IPS-20b (cell line): ENCODE measurements at regions not wholly inside any gene's neighbourhood (a gene's known extent, or its start where the extent isn't known, plus 50 kb on each side); places are given as distances from the start of the nearest gene placed in this dataset.

Experiments used
- H3K27ac ChIP-seq: one replicate; pipeline ENCODE4 v1.5.1; 2013; ENCODE audit warnings: low read length
- H3K27me3 ChIP-seq: 2 replicates; pipeline ENCODE4 v1.6.1; 2013; ENCODE audit warnings: mild to moderate bottlenecking, low read length, inconsistent platforms; ENCODE audit not compliant: insufficient read depth
- H3K36me3 ChIP-seq: 2 replicates; pipeline ENCODE4 v1.6.1; 2013; ENCODE audit warnings: low read depth, mild to moderate bottlenecking, inconsistent platforms, low read length, moderate library complexity; ENCODE audit not compliant: insufficient read depth
- H3K4me1 ChIP-seq: 2 replicates; pipeline ENCODE4 v1.6.1; 2013; ENCODE audit warnings: mild to moderate bottlenecking, control low read depth, inconsistent platforms, low read length, moderate library complexity; ENCODE audit not compliant: insufficient read depth
- H3K4me3 ChIP-seq: 2 replicates; pipeline ENCODE4 v1.5.1; 2013; ENCODE audit warnings: mild to moderate bottlenecking, low read length, inconsistent platforms
- H3K9ac ChIP-seq: 2 replicates; pipeline ENCODE4 v1.6.1; 2013; ENCODE audit warnings: low read depth, mild to moderate bottlenecking, inconsistent platforms, low read length, moderate library complexity
- H3K9me3 ChIP-seq: 2 replicates; pipeline ENCODE4 v1.6.1; 2013; ENCODE audit warnings: mild to moderate bottlenecking, low read depth, low read length, inconsistent platforms; ENCODE audit not compliant: insufficient read depth

GRCh38 chrY:8794561-8794960 is 542.7 kb upstream of the TSPY4 start:
- Histone ChIP-seq H3K36me3 (no peaks in the 10 kb centered on the region), H3K27ac (no peak overlapping the region), H3K27me3 (no peaks in the 10 kb centered on the region), H3K9ac (no peak overlapping the region), H3K4me1 (no peaks in the 10 kb centered on the region), H3K9me3 (peaks cover 38% of the 10 kb centered on the region), H3K4me3 (no peak overlapping the region)

GRCh38 chrY:8804317-8804716 is 532.9 kb upstream of the TSPY4 start:
- Histone ChIP-seq H3K9ac (no peak overlapping the region), H3K27me3 (no peaks in the 10 kb centered on the region), H3K36me3 (no peaks in the 10 kb centered on the region), H3K4me3 (no peak overlapping the region), H3K27ac (no peak overlapping the region), H3K4me1 (no peaks in the 10 kb centered on the region), H3K9me3 (peaks cover 25% of the 10 kb centered on the region)

- no peaks in the 10 kb centered on the region for H3K4me1 ChIP-seq
- no peaks in the 10 kb centered on the region for H3K36me3 ChIP-seq
- H3K9me3 ChIP-seq: peaks cover 20% of the 10 kb centered on the region
- H3K27ac ChIP-seq: no peak overlapping the region
- no peak overlapping the region for H3K4me3 ChIP-seq
- no peaks in the 10 kb centered on the region for H3K27me3 ChIP-seq
- H3K9ac ChIP-seq: no peak overlapping the region
Measured at GRCh38 chrY:8807648-8808408, 529.4 kb upstream of the TSPY4 start.

GRCh38 chrY:8808611-8809010 is 528.7 kb upstream of the TSPY4 start:
- no peak overlapping the region for H3K27ac ChIP-seq
- no peaks in the 10 kb centered on the region for H3K4me1 ChIP-seq
- H3K36me3 ChIP-seq: no peaks in the 10 kb centered on the region
- no peak overlapping the region for H3K4me3 ChIP-seq
- H3K27me3 ChIP-seq: no peaks in the 10 kb centered on the region
- peaks cover 22% of the 10 kb centered on the region for H3K9me3 ChIP-seq
- H3K9ac ChIP-seq: no peak overlapping the region

GRCh38 chrY:8809076-8809475 is 528.2 kb upstream of the TSPY4 start:
- H3K9me3 ChIP-seq: peaks cover 22% of the 10 kb centered on the region
- H3K4me1 ChIP-seq: no peaks in the 10 kb centered on the region
- H3K9ac ChIP-seq: no peak overlapping the region
- H3K4me3 ChIP-seq: no peak overlapping the region
- no peaks in the 10 kb centered on the region for H3K27me3 ChIP-seq
- no peak overlapping the region for H3K27ac ChIP-seq
- no peaks in the 10 kb centered on the region for H3K36me3 ChIP-seq

- Histone ChIP-seq H3K9ac (no peak overlapping the region), H3K4me1 (no peaks in the 10 kb centered on the region), H3K27ac (no peak overlapping the region)
Measured at GRCh38 chrY:8814143-8814542, 523.1 kb upstream of the TSPY4 start.

GRCh38 chrY:8815616-8816015 is 521.6 kb upstream of the TSPY4 start:
- no peak overlapping the region for H3K4me3 ChIP-seq
- no peaks in the 10 kb centered on the region for H3K4me1 ChIP-seq
- H3K9ac ChIP-seq: no peak overlapping the region
- no peaks in the 10 kb centered on the region for H3K27me3 ChIP-seq
- no peaks in the 10 kb centered on the region for H3K36me3 ChIP-seq
- H3K27ac ChIP-seq: no peak overlapping the region
- peaks cover 37% of the 10 kb centered on the region for H3K9me3 ChIP-seq

More at GRCh38 chrY:8814143-8814542, 523.1 kb upstream of the TSPY4 start:
- H3K4me3 ChIP-seq: no peak overlapping the region
- peaks cover 37% of the 10 kb centered on the region for H3K9me3 ChIP-seq
- H3K27me3 ChIP-seq: no peaks in the 10 kb centered on the region
- no peaks in the 10 kb centered on the region for H3K36me3 ChIP-seq

GRCh38 chrY:8820032-8820431 is 517.2 kb upstream of the TSPY4 start:
- no peak overlapping the region for H3K27ac ChIP-seq
- H3K4me1 ChIP-seq: no peaks in the 10 kb centered on the region
- H3K36me3 ChIP-seq: no peaks in the 10 kb centered on the region
- H3K9ac ChIP-seq: no peak overlapping the region
- H3K4me3 ChIP-seq: no peak overlapping the region
- H3K9me3 ChIP-seq: peaks cover 25% of the 10 kb centered on the region
- no peaks in the 10 kb centered on the region for H3K27me3 ChIP-seq

- Histone ChIP-seq H3K9me3 (peaks cover 18% of the 10 kb centered on the region), H3K9ac (no peak overlapping the region), H3K36me3 (no peaks in the 10 kb centered on the region), H3K27ac (no peak overlapping the region), H3K4me1 (no peaks in the 10 kb centered on the region), H3K4me3 (no peak overlapping the region), H3K27me3 (no peaks in the 10 kb centered on the region)
Measured at GRCh38 chrY:8821106-8821505, 516.2 kb upstream of the TSPY4 start.

- Histone ChIP-seq H3K4me1 (no peaks in the 10 kb centered on the region), H3K4me3 (no peak overlapping the region), H3K36me3 (no peaks in the 10 kb centered on the region), H3K9me3 (peaks cover 22% of the 10 kb centered on the region; the same call in 1 of the 2 replicates), H3K27me3 (no peaks in the 10 kb centered on the region), H3K9ac (no peak overlapping the region), H3K27ac (no peak overlapping the region)
Measured at GRCh38 chrY:8852278-8852677, 485.0 kb upstream of the TSPY4 start.

GRCh38 chrY:8888371-8888770 is 448.9 kb upstream of the TSPY4 start:
- no peak overlapping the region for H3K4me3 ChIP-seq
- H3K27ac ChIP-seq: no peak overlapping the region
- peaks cover 31% of the 10 kb centered on the region; the same call in 1 of the 2 replicates for H3K9me3 ChIP-seq
- no peaks in the 10 kb centered on the region for H3K4me1 ChIP-seq
- H3K36me3 ChIP-seq: no peaks in the 10 kb centered on the region
- no peaks in the 10 kb centered on the region for H3K27me3 ChIP-seq
- H3K9ac ChIP-seq: no peak overlapping the region

GRCh38 chrY:8897876-8898275 is 439.4 kb upstream of the TSPY4 start:
- no peak overlapping the region for H3K4me3 ChIP-seq
- peaks cover 52% of the 10 kb centered on the region for H3K9me3 ChIP-seq
- no peaks in the 10 kb centered on the region for H3K27me3 ChIP-seq
- no peaks in the 10 kb centered on the region for H3K4me1 ChIP-seq
- H3K27ac ChIP-seq: no peak overlapping the region
- H3K36me3 ChIP-seq: no peaks in the 10 kb centered on the region
- no peak overlapping the region for H3K9ac ChIP-seq
